Esophagus muscularis mucosa (tissue), 4 donors: ENCODE measurements at regions not wholly inside any gene's neighbourhood (a gene's known extent, or its start where the extent isn't known, plus 50 kb on each side); places are given as distances from the start of the nearest gene placed in this dataset.

ENCODE experiments used
- DNase-seq: peaks from one replicate; pipeline ENCODE4 v3.0.0-alpha.2; 2017; ENCODE audit errors: extremely low spot score
- H3K27ac ChIP-seq, 4 donors: fragments of 200-600 bp; sonication (generic); replicated peaks in 1 of 4; 1 replicate in 3 of 4; 2 replicates in 1 of 4; pipeline ENCODE4 v1.5.1; 2016 to 2019; ENCODE audit warnings: mild to moderate bottlenecking in 1 of 4
- H3K27me3 ChIP-seq, 4 donors: fragments of 200-600 bp; sonication (generic); one replicate each; pipeline versions ENCODE4 v1.5.1 to v1.6.0; 2016 to 2019
- H3K36me3 ChIP-seq, 4 donors: fragments of 200-600 bp; sonication (generic); one replicate each; pipeline ENCODE4 v1.5.1; 2016 to 2019
- H3K4me1 ChIP-seq, 4 donors: fragments of 200-600 bp; sonication (generic); one replicate each; pipeline ENCODE4 v1.5.1; 2016 to 2019
- H3K4me3 ChIP-seq, 4 donors: fragments of 200-600 bp; sonication (generic); 1 replicate in 2 of 4; 2 replicates in 2 of 4; pipeline ENCODE4 v1.5.1; 2016 to 2019; ENCODE audit warnings: mild to moderate bottlenecking in 4 of 4, moderate library complexity in 1 of 4
- H3K9me3 ChIP-seq, 4 donors: fragments of 200-600 bp; sonication (generic); 1 replicate in 3 of 4; 2 replicates in 1 of 4; pipeline ENCODE4 v1.5.1; 2016 to 2019
- CTCF ChIP-seq, 3 experiments: fragments of 200-600 bp in 2 of 3; fragments of 450-650 bp in 1 of 3; sonication (generic) in 2 of 3; IDR thresholded peaks; one replicate each; pipeline ENCODE4 v1.5.1; 2017 to 2019; ENCODE audit warnings: antibody characterized with exemption in 3 of 3, mild to moderate bottlenecking in 2 of 3, moderate library complexity in 1 of 3
- EP300 ChIP-seq: sonication (generic); formaldehyde crosslinking; IDR thresholded peaks from one replicate; pipeline ENCODE4 v1.6.1; 2017; ENCODE audit warnings: antibody characterized with exemption
- POLR2A ChIP-seq: fragments of 450-650 bp; IDR thresholded peaks from one replicate; pipeline ENCODE4 v1.6.1; 2017; ENCODE audit warnings: antibody characterized with exemption, moderate library complexity, mild to moderate bottlenecking, low read depth
- POLR2AphosphoS5 ChIP-seq, 2 donors: sonication (generic); formaldehyde crosslinking; IDR thresholded peaks; one replicate each; pipeline ENCODE4 v1.6.1; 2017; ENCODE audit warnings: antibody characterized with exemption in 2 of 2
- WGBS: methylation state at CpG from one replicate; pipeline ENCODE4 v1.1.5; 2018; 5-methylcytosine and 5-hydroxymethylcytosine counted together
- intact Hi-C: fragments of 100-400 bp; cut with DNase I; formaldehyde crosslinking; loops from one replicate; pipeline ENCODE4 v1.15.1; 2023

- DNase-seq = no peak
- Histone ChIP-seq H3K4me3 (no peak overlapping the region), H3K36me3 (no peaks in the 10 kb centered on the region), H3K9me3 (no peaks in the 10 kb centered on the region), H3K27me3 (peaks cover 0 to 36% (median 0%) of the 10 kb centered on the region in 4 donors), H3K4me1 (no peaks in the 10 kb centered on the region), H3K27ac (no peak overlapping the region)
- intact Hi-C loops = no loop called here
- TF ChIP-seq EP300 (no peak), POLR2A (no peak), POLR2AphosphoS5 (IDR thresholded peaks at IDR 0.05) (no peak), CTCF (IDR thresholded peaks at IDR 0.05) (no peak)
- 77% methylated on average over 6 of the region's 6 CpGs for WGBS
These were observed 405.3 kb upstream of the EEF2KMT start for GRCh38 chr16:5502944-5503343.

- 50% methylated on average over 6 of the region's 7 CpGs for WGBS
- DNase-seq = no peak
- no peaks in the 10 kb centered on the region for H3K36me3 ChIP-seq
- no peak for TF ChIP-seq CTCF (IDR thresholded peaks at IDR 0.05)
- no peak for TF ChIP-seq POLR2AphosphoS5 (IDR thresholded peaks at IDR 0.05)
- no peak for TF ChIP-seq EP300
- TF ChIP-seq POLR2A = no peak
- H3K4me1 ChIP-seq = no peaks in the 10 kb centered on the region
- intact Hi-C loops = no loop called here
- no peak overlapping the region for H3K4me3 ChIP-seq
- no peak overlapping the region for H3K27ac ChIP-seq
- peaks cover 0 to 31% (median 0%) of the 10 kb centered on the region in 4 donors for H3K27me3 ChIP-seq
- no peaks in the 10 kb centered on the region for H3K9me3 ChIP-seq
These were observed 404.9 kb upstream of the EEF2KMT start for GRCh38 chr16:5502467-5502869.

GRCh38 chr16:5500526-5500925 lies 402.9 kb upstream of the EEF2KMT start:
- Histone ChIP-seq H3K27me3 (peaks cover 0 to 16% (median 0%) of the 10 kb centered on the region in 4 donors), H3K27ac (no peak overlapping the region), H3K9me3 (no peaks in the 10 kb centered on the region), H3K36me3 (no peaks in the 10 kb centered on the region), H3K4me1 (no peaks in the 10 kb centered on the region), H3K4me3 (no peak overlapping the region)
- TF ChIP-seq POLR2AphosphoS5 (IDR thresholded peaks at IDR 0.05) (no peak), CTCF (IDR thresholded peaks at IDR 0.05) (no peak), EP300 (no peak), POLR2A (no peak)
- DNase-seq = no peak
- intact Hi-C loops = no loop called here
- WGBS = 80% methylated on average over 3 of the region's 3 CpGs

GRCh38 chr16:5498562-5498961 lies 401.0 kb upstream of the EEF2KMT start:
- WGBS = 80% methylated on average over 2 of the region's 2 CpGs
- intact Hi-C loops = no loop called here
- H3K9me3 ChIP-seq = no peaks in the 10 kb centered on the region
- H3K36me3 ChIP-seq = no peaks in the 10 kb centered on the region
- H3K27me3 ChIP-seq = peaks cover 0 to 16% (median 0%) of the 10 kb centered on the region in 4 donors
- no peak for DNase-seq
- no peak overlapping the region for H3K27ac ChIP-seq
- H3K4me1 ChIP-seq = no peaks in the 10 kb centered on the region
- no peak overlapping the region for H3K4me3 ChIP-seq
- TF ChIP-seq CTCF (IDR thresholded peaks at IDR 0.05) (no peak), POLR2A (no peak), EP300 (no peak), POLR2AphosphoS5 (IDR thresholded peaks at IDR 0.05) (no peak)

GRCh38 chr16:5496013-5496412 lies 398.4 kb upstream of the EEF2KMT start:
- no peak for DNase-seq
- WGBS = 93% methylated on average over 6 of the region's 6 CpGs
- intact Hi-C loops = no loop called here
- no peaks in the 10 kb centered on the region for H3K36me3 ChIP-seq
- H3K4me3 ChIP-seq = no peak overlapping the region
- H3K9me3 ChIP-seq = no peaks in the 10 kb centered on the region
- H3K4me1 ChIP-seq = no peaks in the 10 kb centered on the region
- no peak overlapping the region for H3K27ac ChIP-seq
- H3K27me3 ChIP-seq = peaks cover 0 to 18% (median 0%) of the 10 kb centered on the region in 4 donors
- no peak for TF ChIP-seq EP300
- TF ChIP-seq POLR2AphosphoS5 (IDR thresholded peaks at IDR 0.05) = no peak
- no peak for TF ChIP-seq POLR2A
- TF ChIP-seq CTCF (IDR thresholded peaks at IDR 0.05) = no peak
